HepG2 (cell line): ENCODE measurements at regions not wholly inside any gene's neighbourhood (a gene's known extent, or its start where the extent isn't known, plus 50 kb on each side); places are given as distances from the start of the nearest gene placed in this dataset.

Experiments
- EZH2 ChIP-seq: conservative IDR thresholded peaks from 2 replicates; pipeline ENCODE4 v1.6.1; 2012; ENCODE audit warnings: mild to moderate bottlenecking, low read depth, low read length, moderate library complexity
- IKZF5 ChIP-seq: IDR thresholded peaks from 2 replicates; pipeline ENCODE4 v1.6.1; 2018; ENCODE audit warnings: missing genetic modification reagents, mild to moderate bottlenecking, missing compliant biosample characterization
- MAX ChIP-seq: IDR thresholded peaks from 2 replicates; pipeline ENCODE4 v1.6.1; 2012; ENCODE audit warnings: inconsistent platforms
- PHF21A ChIP-seq: sonication (generic); formaldehyde crosslinking; IDR thresholded peaks from 2 replicates; pipeline ENCODE4 v1.5.0; 2020; ENCODE audit warnings: mild to moderate bottlenecking, missing genetic modification reagents
- SP2 ChIP-seq: sonication (generic); formaldehyde crosslinking; IDR thresholded peaks from 2 replicates; pipeline ENCODE4 v1.5.1; 2020; ENCODE audit warnings: mild to moderate bottlenecking, missing genetic modification reagents
- ZNF451 ChIP-seq: sonication (generic); formaldehyde crosslinking; IDR thresholded peaks from 2 replicates; pipeline ENCODE4 v1.5.0; 2020; ENCODE audit warnings: mild to moderate bottlenecking, missing genetic modification reagents

GRCh38 chr2:67159929-67160328 is 237.2 kb upstream of the ETAA1 start:
- no peak for TF ChIP-seq ZNF451 (CRISPR knock-in tag)
- TF ChIP-seq IKZF5 (CRISPR knock-in tag) = no peak
- no peak for TF ChIP-seq MAX
- TF ChIP-seq SP2 (CRISPR knock-in tag) = no peak
- no peak for TF ChIP-seq PHF21A
- TF ChIP-seq EZH2 = no peak
